ENCODE measurements at regions not wholly inside any gene's neighbourhood (a gene's known extent, or its start where the extent isn't known, plus 50 kb on each side); places are given as distances from the start of the nearest gene placed in this dataset.
A peak's percentile ranks its signal among the peaks of the same experiment; 100 is the strongest.
"Not testable (repeated sequence)": the region's sequence is repeated elsewhere in the genome, so short reads cannot be mapped to it uniquely, and the experiment has no call there.

DNA sequence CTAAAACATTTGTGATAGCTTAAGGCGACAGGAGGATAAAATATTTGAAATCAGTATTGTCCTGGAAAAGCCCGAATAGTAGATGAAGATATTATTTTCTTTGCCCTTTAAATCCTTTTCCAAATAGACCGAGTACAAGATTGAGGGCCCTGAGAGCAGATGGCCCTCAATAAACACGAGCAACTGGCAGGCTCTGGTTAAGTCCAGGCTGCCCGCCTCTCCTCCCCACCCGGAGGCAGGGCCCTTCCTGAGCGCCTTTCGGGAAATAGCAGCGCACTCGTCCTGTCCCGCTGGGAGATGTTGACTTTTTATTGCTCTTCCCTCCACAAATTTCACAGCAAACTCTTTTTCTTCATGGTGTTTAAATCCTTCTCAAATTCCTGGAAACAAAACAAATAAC lies 50.8 kb upstream of the MAX start:
- no peak for DNase-seq (ENCODE audit: low spot score)

DNA sequence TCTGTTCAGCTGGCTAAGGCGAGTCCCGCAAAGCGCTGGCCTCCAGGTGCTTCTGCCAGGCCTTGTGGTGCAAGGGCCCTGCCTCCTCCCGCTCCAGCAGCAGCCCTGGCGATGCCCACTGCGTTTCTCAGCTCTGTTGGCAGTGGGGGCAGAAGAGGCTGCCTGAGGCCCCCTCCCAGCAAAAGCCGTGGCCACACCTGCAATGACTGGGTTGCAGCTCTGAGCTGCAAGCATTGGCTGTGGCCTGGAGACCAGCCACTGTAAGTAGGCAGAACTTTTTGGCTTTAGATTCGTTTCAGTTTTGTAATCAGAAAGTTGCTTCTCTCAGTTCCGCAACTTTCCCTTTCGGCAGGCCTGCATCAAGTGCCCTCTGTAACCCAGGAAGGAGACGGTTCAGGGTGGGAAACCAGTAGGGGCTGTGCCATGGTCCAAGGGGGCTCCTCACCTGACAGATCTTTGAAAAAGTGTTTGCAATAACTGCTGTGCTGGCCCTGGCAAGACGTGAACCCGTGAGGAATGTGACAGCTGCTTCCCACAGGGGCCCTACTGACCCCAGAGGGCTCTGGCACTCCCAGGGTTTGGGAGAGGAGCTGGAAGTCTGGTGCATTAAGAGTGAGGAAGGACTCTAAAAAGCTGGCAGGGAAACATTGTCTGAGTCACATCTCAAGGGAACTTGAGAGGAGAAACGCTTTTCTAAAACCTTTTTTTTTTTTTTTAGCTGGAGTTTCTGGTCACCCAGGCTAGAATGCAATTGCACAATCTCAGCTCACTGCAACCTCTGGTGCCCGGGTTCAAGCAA lies 54.5 kb upstream of the MAX start:
- DNase-seq (ENCODE audit: low spot score): no peak

DNA sequence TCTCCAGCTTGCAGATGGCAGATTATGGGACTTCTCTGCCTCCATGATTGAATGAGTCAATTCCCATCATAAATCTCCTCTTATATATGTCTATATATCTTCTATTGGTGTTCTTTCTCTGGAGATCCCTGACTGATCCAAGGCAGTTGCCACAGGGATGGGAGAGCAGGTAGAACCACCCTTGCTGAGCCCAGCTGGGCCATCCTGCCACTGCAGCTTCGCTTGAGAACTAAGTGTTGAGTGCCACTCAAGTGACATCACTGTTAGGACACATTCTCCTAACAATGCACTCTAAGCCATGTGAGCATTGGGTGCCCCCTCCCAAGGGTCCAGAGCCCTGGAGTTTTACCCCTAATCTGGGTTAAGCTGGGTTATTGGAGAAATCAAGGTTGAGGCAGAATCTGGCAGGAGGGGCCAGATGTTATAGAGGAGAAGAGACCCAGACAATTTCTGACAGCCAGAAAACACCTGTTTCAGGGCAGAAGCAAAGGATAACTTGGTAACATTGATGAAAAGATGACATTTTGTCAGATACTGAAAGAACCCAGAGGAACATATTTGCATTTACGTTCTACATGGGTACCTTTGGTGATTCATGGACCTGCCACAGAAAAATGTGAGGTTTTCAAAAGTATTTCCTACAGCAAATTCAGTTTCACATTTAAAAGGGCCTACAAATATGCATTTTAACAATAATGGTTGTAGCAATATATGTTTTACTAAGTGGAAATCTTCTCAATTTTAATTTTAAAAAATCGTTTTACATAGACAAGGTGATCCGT lies 57.2 kb upstream of the MAX start:
- no peak for DNase-seq (ENCODE audit: low spot score)

DNA sequence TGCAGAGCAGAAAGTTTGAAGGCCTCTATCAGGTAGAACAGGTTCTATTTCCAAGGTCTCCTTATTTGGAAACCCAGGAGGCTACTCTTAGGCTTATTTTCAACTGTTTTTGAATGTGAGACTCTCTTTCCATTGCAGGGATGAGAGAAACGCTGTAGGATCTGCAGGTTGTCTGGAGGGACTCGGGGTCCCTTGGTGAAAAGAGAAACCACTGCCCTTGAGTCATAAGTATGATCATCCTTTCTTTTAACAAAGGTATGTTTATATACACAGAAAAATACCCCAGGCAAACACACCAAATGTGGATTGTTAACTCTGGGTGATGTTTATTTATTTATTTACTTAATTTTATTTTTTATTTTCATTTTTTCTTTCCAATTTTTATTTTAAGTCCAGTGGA lies 57.8 kb upstream of the MAX start:
- no peak for DNase-seq (ENCODE audit: low spot score)

DNA sequence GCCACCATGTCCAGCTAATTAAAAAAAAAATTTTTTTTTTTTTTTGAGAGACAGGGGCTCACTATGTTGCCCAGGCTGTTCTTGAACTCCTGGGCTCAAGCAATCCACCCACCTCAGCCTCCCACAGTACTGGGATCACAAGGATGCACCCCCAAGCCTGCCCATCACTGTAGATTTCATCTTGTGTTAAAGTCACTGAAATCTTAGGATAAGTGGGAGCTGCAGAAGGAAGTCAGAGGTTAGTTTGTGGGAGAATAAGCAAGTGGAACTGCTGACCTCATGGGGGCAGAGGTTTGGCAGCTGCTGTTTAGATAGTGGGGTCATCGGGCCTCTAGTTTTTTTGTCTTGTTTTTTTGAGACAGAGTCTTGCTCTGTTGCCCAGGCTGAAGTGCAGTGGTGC lies 59.7 kb upstream of the MAX start:
- no peak for DNase-seq (ENCODE audit: low spot score)

DNA sequence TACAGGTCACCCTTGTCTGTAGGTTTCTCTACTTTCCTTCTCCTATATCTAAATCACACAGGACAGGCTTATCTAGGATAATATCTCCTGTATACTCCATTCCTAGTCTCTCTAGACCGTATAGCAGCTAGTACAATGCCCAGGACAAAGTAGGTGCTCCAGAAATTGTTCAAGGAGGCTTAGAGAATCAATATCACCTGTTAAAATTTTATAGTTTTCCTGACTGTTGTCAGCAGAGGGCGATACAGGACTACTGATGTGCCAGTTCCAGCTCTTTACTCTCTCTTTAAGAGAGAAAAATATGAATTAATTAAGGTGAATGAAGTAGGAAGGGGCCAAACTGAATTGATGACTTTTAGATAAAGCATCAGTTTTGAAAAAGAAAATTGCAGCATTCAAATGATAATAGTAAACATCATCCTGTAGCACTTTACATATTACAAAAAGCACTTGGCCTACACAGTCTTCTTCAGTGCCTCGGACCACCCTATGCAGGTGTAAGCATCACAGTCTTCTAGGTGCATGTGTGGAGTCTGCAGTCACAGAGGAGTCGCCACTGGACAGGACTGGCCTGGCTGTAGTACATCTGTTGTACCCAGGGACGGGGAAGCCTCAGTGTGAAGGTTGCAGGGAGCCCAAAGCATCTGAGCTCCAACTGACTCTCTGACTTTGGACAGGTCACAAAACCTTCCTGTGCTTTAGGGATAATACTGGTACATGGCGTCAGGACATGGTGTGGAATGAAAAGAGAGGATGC lies 61.9 kb upstream of the MAX start:
- peak; percentile 67 for DNase-seq (ENCODE audit: low spot score)

DNA sequence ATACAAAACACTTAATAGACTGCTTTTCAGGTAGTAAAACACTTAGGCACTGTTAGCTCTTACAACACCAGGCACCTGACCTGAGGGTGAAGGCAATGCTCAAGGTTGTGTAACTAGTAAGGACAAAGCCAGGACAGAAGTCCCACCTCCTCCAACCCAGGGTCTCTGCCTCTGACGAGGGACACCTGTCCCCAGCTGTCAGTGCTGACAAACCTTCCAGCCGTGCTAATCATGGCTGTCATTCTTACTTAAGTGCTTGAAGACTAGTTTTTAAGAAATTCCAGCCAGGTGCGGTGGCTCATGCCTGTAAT lies 62.5 kb upstream of the MAX start:
- no peak for DNase-seq (ENCODE audit: low spot score)

DNA sequence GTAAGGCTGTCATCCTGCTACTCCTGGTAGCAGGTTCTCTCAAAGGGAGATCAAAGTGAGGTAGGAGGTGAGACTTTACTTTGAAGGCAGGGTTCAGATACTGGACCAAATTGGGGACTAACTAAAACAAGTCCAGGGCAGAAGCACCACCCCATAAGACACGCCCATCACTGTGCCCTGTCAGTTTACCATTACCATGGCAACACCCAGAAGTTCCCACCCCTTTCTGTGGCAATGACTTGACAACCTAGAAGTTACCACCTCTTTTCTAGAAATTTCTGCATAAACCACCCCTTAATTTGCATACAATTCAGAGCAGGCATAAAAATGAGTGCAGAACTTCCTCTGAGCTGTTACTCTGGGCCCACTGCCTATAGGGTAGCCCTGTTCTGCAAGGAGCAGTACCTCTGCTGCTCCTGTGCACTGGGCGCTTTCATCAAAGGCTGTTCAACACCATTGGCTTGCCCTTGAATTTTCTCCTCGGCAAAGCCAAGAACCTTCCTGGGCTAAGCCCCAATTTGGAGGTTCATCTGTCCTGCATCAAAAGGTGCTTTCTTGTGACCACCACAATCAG lies 64.8 kb upstream of the MAX start:
- no peak for DNase-seq (ENCODE audit: low spot score)

DNA sequence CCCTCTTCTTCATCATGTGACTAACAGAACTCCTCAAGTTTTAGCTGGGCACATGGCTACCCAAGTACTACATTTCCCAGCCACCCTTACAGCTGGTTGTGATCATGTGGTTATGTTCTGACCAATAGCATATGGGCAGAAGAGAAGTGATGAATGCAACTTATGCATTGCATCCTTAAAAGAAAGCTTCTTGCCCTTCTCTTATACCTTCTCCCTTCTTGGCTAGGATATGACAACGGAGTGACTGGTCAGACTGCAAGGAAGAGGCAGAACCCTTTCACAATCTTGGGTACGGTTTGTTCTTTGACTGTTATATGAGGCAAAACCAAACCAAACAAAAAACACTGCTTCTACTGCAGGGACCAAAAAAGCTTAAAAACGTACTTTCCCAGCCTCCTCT lies 66.5 kb upstream of the MAX start:
- no peak for DNase-seq (ENCODE audit: low spot score)

DNA sequence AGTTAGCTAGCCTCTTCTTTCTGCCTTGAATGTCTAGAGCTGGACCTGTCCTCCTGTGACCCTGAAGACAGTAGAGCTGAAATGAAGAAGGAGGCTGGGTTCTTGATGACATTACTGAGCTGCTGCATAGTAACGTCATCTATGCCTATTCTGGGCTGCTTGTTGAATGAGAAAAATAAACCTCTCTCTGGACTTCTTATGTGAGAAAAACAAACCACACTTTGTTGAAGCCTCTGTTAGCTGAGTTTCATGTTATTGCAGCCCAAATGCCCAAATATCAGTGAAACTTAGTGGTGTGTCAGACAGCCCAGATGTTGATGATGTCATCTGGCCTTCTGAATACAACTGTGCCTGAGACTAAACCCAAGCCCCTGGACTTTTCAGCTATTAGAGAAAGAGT lies 67.0 kb upstream of the MAX start:
- DNase-seq (ENCODE audit: low spot score): no peak

DNA sequence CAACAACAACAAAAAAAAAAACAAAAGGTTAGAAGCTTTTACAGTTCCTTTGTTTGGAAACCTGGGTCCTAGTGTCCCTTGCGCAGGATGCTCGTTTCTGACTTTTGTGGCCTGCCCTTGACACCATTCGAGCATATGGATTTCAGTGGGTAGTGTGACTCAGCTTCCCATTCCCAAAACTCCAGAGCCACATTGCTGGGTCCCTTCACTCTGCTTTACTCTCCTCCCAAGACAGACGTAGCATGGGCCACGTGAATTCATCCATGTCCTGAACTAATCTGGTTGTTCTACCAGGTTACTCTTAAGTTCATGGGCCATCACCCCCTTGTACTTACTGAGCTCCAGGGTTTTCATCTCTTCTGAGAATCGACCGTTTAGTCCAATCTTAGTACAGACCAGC lies 68.0 kb upstream of the MAX start:
- no peak for DNase-seq (ENCODE audit: low spot score)

DNA sequence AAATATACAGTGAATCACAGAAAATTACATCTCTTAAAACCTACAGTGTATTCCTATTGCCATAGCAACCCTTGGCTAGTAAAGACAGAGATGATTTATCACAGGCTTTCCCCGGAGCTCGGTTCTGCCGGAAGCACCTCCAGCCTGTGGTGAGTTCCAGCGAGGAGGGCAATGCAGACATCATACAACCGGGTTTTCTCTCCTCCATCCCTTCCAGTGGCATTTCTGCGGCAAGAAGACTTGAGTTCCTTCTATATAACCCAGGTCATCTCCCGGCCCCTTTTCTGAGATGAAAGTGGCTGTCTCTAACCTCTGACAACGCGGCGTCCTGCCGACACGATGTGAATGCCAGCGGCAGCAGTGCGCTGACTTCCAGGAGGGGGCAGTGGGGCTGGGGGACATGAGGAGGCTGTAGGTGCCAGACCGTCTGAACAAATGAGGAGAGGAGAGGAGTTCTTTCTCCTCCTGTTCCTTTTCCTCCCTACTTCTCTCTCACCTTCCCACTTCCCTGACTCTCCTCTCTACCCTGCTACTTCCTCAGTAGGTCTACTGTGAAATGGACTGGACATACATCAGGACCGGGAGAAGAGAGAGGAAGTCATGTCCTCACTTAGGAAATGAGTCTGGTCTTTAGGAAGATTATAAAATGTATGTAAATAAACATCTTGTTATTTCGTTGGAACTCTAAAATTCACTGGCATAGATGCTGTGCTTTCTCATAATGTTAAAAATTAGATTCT lies 68.6 kb upstream of the MAX start:
- no peak for DNase-seq (ENCODE audit: low spot score)

DNA sequence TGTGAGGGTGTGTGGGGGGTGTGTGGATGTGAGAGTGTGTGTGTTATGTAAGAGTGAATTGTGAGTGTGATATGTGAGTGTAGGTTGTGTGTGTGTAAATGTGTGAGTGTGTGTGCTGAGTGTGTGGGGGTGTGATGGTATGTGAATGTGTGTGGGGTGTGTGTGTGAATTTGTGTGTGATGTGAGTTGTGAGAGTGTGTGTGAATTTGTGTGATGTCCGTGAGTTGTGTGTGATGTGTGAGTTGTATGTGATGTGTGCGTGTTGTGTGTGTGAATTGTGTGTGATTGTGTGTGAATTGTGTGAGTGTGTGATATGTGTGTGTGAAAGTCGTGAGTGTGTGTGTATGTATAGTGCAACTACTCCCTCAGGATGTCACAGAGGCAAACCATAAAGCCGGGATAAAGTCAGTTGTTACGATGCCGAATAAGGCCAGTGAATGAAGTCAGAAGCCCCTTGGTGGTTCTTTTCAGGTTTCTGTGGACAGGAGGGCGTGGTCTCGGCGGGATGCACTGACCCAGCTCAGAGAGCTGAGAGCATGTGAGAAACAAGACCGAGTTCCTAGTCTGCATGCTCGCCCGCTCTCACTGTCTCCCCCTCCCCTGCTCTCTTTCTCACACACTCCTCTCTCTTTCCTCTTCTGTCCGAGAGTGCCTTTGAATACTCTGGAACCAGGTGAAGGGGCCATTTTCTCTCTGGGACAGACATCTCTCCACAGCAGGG lies 71.8 kb upstream of the MAX start:
- no peak for DNase-seq (ENCODE audit: low spot score)

DNA sequence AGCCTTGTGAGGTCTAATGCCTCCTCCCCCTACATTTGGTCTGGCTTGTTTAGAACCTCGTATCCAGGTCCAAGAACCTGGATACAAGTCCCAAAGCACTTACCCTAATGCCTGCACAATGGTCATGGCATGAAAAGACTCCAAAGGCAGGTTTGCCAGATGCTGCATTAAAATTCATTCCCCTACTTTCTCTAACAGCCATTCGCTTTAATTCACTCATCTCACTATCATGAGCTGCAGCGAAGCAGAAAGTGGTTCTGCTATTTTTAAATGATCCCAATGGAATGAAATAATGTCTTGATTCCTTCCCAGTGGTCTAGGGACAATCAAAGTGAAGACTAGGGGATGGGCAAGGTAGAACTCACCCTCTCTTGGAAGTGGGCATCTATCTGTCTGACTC lies 72.5 kb upstream of the MAX start:
- DNase-seq (ENCODE audit: low spot score): no peak

DNA sequence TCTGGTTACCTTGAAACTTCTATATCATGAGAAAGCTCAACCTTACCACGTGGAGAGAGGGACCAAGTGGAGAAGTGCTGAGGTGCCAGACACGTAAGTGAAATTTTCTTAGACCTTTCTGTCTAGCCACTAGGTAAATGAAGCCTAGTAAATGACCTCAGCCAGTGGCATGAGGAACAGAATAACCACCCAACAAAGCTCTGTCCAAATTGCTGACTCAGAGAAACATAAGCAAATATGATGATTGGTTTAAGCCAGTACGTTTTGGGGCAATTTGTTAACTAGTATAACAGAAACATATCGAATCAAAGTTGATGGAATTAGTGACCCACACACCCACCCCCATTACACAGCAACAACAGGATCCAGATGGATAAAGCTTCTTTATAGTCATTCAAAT lies 75.2 kb upstream of the MAX start:
- DNase-seq (ENCODE audit: low spot score): no peak

DNA sequence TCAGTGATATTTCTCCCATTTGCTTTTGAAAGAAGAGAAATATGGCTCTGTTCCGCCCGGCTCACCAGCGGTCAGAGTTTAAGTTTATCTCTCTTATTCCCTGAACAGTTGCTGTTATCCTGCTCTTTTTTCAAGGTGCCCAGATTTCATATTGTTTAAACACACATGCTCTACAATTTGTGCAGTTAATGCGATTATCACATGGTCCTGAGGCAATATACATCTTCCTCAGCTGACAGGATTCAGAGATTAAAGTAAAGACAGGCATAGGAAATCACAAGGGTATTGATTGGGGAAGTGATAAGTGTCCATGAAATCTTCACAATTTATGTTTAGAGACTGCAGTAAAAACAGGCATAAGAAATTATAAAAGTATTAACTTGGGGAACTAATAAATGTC lies 76.9 kb upstream of the MAX start:
- DNase-seq (ENCODE audit: low spot score): not testable (repeated sequence)

DNA sequence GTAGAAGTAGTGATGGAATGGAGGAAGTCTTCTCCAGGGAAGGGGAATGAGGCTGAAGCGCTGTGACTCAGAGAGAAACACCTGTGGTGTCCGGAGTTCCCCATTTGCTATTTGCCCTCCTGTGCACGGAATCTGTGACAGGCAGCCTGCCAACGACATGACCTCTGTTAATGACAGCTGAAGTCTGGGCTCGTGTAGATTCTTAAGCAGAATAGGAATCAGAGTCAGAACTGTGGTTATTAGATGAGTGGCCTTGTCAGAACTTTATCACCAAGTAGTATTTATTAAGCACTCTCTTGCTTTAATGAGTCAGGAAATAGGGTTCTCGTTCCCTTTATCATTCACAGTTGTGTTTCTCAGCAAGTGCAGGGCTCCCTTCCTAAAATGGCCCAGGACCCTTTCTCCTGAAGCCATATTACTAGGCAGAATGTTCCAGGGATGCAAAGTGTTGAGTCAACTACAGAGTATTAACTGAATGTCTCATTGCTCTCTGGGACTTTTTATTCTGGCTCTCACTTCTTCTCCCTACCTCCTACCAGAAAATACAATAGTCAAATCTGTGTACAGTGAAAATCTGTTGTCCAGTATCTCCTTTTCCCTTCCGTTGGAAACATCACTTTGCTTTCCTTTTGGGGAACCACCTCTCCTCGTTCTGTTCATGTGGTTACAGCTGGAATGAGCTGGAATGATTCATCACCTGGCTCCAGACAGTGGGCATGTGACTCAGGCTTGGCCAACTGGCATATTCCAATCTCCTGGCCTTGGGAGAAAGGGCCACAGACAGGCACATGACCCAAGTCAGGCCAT lies 77.8 kb upstream of the MAX start:
- peak; percentile 66 for DNase-seq (ENCODE audit: low spot score)

DNA sequence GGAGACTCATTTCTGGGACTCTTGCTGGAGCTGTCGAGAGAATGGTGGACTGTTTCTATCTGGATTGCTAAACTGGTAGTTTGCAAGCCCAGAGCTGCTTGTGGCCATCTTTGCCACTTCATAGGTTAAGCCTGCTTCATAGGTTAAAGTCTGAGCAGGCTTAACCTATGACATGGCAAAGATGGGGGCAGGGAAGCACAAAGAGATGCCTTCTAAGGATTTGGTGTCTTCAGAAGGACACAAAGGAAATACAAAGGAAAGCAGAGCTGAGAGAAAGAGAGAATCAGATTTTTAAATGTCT lies 78.4 kb upstream of the MAX start:
- DNase-seq (ENCODE audit: low spot score): no peak

DNA sequence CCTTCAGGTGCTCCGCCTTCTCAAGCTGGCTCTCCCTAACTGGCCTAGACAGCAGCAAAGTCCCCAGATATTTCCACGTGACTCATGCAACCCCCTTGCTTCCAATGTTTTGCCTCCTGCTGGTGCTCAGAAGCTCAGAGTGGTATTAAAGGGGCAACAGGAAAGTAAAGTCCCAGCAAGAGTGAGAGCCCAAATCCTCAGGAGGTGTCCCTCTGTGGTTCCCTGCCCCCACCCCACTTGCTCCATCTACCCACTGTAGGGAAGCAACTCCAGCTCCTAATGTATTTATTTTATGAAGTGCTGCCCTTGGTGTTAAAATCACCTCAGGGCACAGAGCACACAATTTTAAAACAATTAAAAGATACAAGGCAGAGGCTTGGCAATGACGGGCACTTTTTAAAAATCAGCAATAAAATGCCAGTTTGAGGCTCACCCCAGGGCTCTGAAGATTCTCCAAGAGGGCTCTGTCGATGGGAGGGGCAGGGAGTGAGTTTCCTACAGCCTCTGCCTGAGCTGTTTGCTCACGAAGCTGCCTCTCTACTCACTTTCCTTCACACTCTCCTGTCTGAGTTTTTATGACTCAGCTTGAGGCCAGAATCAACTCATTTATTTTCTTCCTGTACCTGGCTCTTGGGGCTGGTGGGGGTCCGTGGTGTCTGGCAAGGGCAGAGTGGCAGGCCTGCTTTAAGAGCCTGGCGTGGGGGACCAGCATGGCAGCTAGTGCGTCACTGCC lies 81.9 kb upstream of the MAX start:
- DNase-seq (ENCODE audit: low spot score): no peak

DNA sequence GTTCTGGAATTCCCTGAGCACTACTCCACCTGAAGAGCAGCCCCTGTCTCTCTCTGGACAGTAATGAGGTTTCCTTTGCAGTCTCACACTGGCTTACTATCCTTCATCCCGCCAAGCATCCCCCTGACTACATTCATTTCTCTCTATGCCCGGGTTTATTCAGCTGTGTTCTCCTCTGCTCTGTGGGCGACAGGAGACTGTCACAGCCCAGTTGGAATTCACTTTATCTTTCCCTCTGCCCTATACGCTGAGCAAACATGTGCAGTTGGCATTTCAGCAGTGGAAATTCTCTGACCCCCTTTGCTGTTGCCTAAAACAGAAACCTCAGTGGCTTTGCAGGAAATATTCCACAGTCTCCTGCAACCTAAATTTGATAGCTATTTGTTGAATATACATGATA lies 83.5 kb upstream of the MAX start:
- no peak for DNase-seq (ENCODE audit: low spot score)
